ENCODE measurements at regions not wholly inside any gene's neighbourhood (a gene's known extent, or its start where the extent isn't known, plus 50 kb on each side); places are given as distances from the start of the nearest gene placed in this dataset.
"Not testable (repeated sequence)": the region's sequence is repeated elsewhere in the genome, so short reads cannot be mapped to it uniquely, and the experiment has no call there.

- no peak for DNase-seq
Measured at GRCh38 chr1:121519042-121519755, 334.4 kb downstream of the SRGAP2C start.

- DNase-seq = not testable (repeated sequence)
Measured at GRCh38 chr1:121519756-121520286, 335.0 kb downstream of the SRGAP2C start.

- no peak for DNase-seq
Measured at GRCh38 chr1:121522061-121522759, 337.4 kb downstream of the SRGAP2C start.

- DNase-seq = not testable (repeated sequence)
Measured at GRCh38 chr1:121523112-121523511, 338.3 kb downstream of the SRGAP2C start.

- no peak for DNase-seq
Measured at GRCh38 chr1:121525355-121525754, 340.6 kb downstream of the SRGAP2C start.

GRCh38 chr1:121528958-121529357 is 344.2 kb downstream of the SRGAP2C start:
- DNase-seq = not testable (repeated sequence)

- not testable (repeated sequence) for DNase-seq
Measured at GRCh38 chr1:121530026-121530425, 345.3 kb downstream of the SRGAP2C start.

GRCh38 chr1:121531747-121532146 is 347.0 kb downstream of the SRGAP2C start:
- DNase-seq = not testable (repeated sequence)

GRCh38 chr1:121538148-121538547 is 353.4 kb downstream of the SRGAP2C start:
- DNase-seq = not testable (repeated sequence)

GRCh38 chr1:121538943-121539575 is 354.3 kb downstream of the SRGAP2C start:
- no peak for DNase-seq

GRCh38 chr1:121543988-121544387 is 359.2 kb downstream of the SRGAP2C start:
- not testable (repeated sequence) for DNase-seq

GRCh38 chr1:121544500-121544899 is 359.7 kb downstream of the SRGAP2C start:
- DNase-seq = no peak

GRCh38 chr1:121545899-121546298 is 361.1 kb downstream of the SRGAP2C start:
- DNase-seq = not testable (repeated sequence)

- no peak for DNase-seq
Measured at GRCh38 chr1:121546830-121547591, 362.2 kb downstream of the SRGAP2C start.

GRCh38 chr1:121547726-121548125 is 363.0 kb downstream of the SRGAP2C start:
- DNase-seq = not testable (repeated sequence)

- DNase-seq = not testable (repeated sequence)
Measured at GRCh38 chr1:121550817-121551216, 366.0 kb downstream of the SRGAP2C start.

- not testable (repeated sequence) for DNase-seq
Measured at GRCh38 chr1:121551491-121551890, 366.7 kb downstream of the SRGAP2C start.

GRCh38 chr1:121556560-121556959 is 371.8 kb downstream of the SRGAP2C start:
- not testable (repeated sequence) for DNase-seq

GRCh38 chr1:121558034-121558433 is 373.3 kb downstream of the SRGAP2C start:
- DNase-seq = not testable (repeated sequence)

- no peak for DNase-seq
Measured at GRCh38 chr1:121558514-121558913, 373.7 kb downstream of the SRGAP2C start.

- no peak for DNase-seq
Measured at GRCh38 chr1:121566346-121566745, 381.6 kb downstream of the SRGAP2C start.

GRCh38 chr1:121569428-121569827 is 384.7 kb downstream of the SRGAP2C start:
- no peak for DNase-seq

All from SIG-M5 (cell line).